Suprapubic skin (tissue), 4 donors: ENCODE measurements at regions not wholly inside any gene's neighbourhood (a gene's known extent, or its start where the extent isn't known, plus 50 kb on each side); places are given as distances from the start of the nearest gene placed in this dataset.

Experiments
- DNase-seq, 2 donors: peaks; one replicate each; pipeline ENCODE4 v3.0.0-alpha.2; 2019; ENCODE audit warnings: low spot score in 2 of 2
- H3K27ac ChIP-seq: fragments of 200-600 bp; sonication (generic); one replicate; pipeline ENCODE4 v1.5.1; 2019
- H3K27me3 ChIP-seq: fragments of 200-600 bp; sonication (generic); one replicate; pipeline ENCODE4 v1.5.1; 2019
- H3K36me3 ChIP-seq: fragments of 200-600 bp; sonication (generic); one replicate; pipeline ENCODE4 v1.5.1; 2019
- H3K4me1 ChIP-seq: fragments of 200-600 bp; sonication (generic); one replicate; pipeline ENCODE4 v1.5.1; 2019
- H3K4me3 ChIP-seq: fragments of 200-600 bp; sonication (generic); one replicate; pipeline ENCODE4 v1.5.1; 2019; ENCODE audit warnings: mild to moderate bottlenecking
- H3K9me3 ChIP-seq: fragments of 200-600 bp; sonication (generic); one replicate; pipeline ENCODE4 v1.5.1; 2019
- EP300 ChIP-seq: sonication (generic); formaldehyde crosslinking; IDR thresholded peaks from one replicate; pipeline ENCODE4 v1.6.1; 2017; ENCODE audit warnings: antibody characterized with exemption
- POLR2A ChIP-seq, 2 donors: fragments of 450-650 bp; IDR thresholded peaks; one replicate each; pipeline ENCODE4 v1.6.1; 2017; ENCODE audit warnings: antibody characterized with exemption in 2 of 2, mild to moderate bottlenecking in 2 of 2, moderate library complexity in 2 of 2
- POLR2AphosphoS5 ChIP-seq, 3 donors: sonication (generic); formaldehyde crosslinking; IDR thresholded peaks; one replicate each; pipeline ENCODE4 v1.6.1; 2017; ENCODE audit warnings: antibody characterized with exemption in 3 of 3
- WGBS: methylation state at CpG from one replicate; pipeline ENCODE4 v1.1.5; 2018; 5-methylcytosine and 5-hydroxymethylcytosine counted together
- TF ChIP-seq, protein P1 (sequence below), 2 donors: fragments of 200-600 bp in 1 of 2; fragments of 450-650 bp in 1 of 2; sonication (generic) in 1 of 2; IDR thresholded peaks; one replicate each; pipeline ENCODE4 v1.5.1; 2016 to 2019; ENCODE audit warnings: antibody characterized with exemption in 2 of 2, mild to moderate bottlenecking in 1 of 2, moderate library complexity in 1 of 2

DNA sequence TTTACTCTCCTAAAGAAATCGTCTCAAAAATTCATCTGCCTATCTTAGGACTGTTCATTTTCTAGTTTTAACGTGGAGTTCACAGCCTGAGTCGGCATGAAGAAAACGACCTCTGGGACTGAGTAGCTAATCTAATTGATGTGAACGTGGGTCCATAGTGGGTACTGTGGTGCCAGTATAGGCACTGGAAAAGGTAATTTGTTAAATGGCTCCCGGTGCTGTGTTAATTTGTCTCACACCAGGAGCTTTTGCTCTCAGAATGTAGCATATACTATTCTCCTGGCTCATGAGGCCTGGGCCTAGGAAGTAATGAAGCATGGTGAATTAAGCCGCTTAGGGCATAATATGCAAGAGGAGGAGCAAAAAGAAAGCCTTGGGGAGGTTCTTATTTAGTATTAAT lies 414.4 kb upstream of the NXPH2 start:
- TF ChIP-seq EP300 (no peak), POLR2A (IDR thresholded peaks at IDR 0.05) (no peak), POLR2AphosphoS5 (IDR thresholded peaks at IDR 0.05) (no peak)
- TF ChIP-seq, protein P1, sequence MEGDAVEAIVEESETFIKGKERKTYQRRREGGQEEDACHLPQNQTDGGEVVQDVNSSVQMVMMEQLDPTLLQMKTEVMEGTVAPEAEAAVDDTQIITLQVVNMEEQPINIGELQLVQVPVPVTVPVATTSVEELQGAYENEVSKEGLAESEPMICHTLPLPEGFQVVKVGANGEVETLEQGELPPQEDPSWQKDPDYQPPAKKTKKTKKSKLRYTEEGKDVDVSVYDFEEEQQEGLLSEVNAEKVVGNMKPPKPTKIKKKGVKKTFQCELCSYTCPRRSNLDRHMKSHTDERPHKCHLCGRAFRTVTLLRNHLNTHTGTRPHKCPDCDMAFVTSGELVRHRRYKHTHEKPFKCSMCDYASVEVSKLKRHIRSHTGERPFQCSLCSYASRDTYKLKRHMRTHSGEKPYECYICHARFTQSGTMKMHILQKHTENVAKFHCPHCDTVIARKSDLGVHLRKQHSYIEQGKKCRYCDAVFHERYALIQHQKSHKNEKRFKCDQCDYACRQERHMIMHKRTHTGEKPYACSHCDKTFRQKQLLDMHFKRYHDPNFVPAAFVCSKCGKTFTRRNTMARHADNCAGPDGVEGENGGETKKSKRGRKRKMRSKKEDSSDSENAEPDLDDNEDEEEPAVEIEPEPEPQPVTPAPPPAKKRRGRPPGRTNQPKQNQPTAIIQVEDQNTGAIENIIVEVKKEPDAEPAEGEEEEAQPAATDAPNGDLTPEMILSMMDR (IDR thresholded peaks at IDR 0.05) = no peak
- WGBS = 88% methylated on average over 7 of the region's 7 CpGs
- no peaks in the 10 kb centered on the region for H3K36me3 ChIP-seq

DNA sequence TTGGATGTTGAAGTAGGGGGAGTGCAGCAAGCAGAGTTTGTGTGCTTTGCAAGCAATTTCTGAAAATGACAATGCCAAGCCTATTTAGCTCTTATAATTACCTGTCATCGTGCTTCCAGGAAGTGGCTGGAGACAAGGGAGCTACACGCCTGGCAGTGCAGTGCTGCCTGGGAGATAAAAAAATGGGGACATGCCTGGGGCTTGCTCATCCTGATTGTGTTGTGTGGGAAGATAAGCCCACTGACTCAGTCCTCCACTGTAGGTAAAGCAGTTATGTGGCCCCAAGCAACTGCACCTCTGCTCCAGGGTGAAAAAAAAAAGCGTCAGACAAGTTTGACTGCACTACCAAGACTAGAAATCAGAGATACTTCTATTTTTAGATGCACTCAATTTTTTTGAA lies 396.9 kb upstream of the NXPH2 start:
- WGBS = 45% methylated on average over 3 of the region's 3 CpGs
- Histone ChIP-seq H3K27me3 (no peaks in the 10 kb centered on the region), H3K36me3 (no peaks in the 10 kb centered on the region), H3K27ac (no peak overlapping the region), H3K4me3 (no peak overlapping the region), H3K4me1 (no peaks in the 10 kb centered on the region), H3K9me3 (no peaks in the 10 kb centered on the region)
- TF ChIP-seq POLR2AphosphoS5 (IDR thresholded peaks at IDR 0.05) = no peak
- TF ChIP-seq POLR2A (IDR thresholded peaks at IDR 0.05) = no peak
- DNase-seq = no peak

More for the DNA sequence above, 414.4 kb upstream of the NXPH2 start:
- Histone ChIP-seq H3K27me3 (no peaks in the 10 kb centered on the region), H3K4me1 (no peaks in the 10 kb centered on the region), H3K9me3 (no peaks in the 10 kb centered on the region), H3K27ac (no peak overlapping the region), H3K4me3 (no peak overlapping the region)
- DNase-seq = no peak

DNA sequence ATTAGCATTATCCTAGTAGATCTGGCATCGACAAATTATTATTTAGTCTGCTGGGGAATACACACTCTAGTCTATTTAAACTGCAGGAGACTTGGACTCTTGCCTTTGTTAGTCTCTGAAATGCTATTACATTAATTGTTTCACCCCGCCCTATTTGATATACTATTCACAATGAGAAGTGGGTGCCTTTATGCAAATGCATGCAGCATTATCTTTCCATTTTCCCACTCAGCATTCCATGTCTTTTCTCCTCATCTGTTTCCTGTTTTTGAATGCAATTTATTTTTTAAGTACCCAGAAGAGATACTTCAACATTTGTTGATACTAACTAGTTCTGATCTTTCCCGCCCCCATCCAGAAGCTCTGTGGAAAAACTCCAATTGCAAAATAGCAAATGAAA lies 395.3 kb upstream of the NXPH2 start:
- Histone ChIP-seq H3K4me3 (no peak overlapping the region), H3K4me1 (no peaks in the 10 kb centered on the region), H3K36me3 (no peaks in the 10 kb centered on the region), H3K27ac (no peak overlapping the region), H3K9me3 (no peaks in the 10 kb centered on the region), H3K27me3 (no peaks in the 10 kb centered on the region)
- DNase-seq = no peak
- 70% methylated on average over 3 of the region's 3 CpGs for WGBS
- TF ChIP-seq POLR2AphosphoS5 (IDR thresholded peaks at IDR 0.05) = no peak
- no peak for TF ChIP-seq POLR2A (IDR thresholded peaks at IDR 0.05)
- no peak for TF ChIP-seq EP300
- TF ChIP-seq, protein P1 (IDR thresholded peaks at IDR 0.05) = no peak

DNA sequence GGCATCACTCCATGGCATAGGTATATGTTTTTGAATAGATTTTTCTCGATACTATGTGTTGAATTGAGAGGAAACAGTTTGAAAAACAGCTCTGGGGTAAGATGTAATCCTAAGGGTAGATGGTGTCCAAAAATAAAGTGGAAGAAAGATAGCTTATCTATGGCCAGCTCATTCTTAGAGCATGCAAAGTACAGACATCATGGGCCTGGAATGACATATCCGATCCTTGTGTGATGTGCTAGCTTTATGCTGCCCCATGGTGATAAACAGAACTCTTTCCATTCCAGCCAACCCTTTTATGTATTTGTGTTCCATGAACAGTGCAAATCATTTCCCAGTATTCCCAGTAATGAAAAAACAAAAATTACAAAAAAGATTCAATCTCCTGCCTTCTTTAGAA lies 390.2 kb upstream of the NXPH2 start:
- H3K27ac ChIP-seq = no peak overlapping the region
- H3K4me3 ChIP-seq = no peak overlapping the region
- DNase-seq = no peak
- TF ChIP-seq POLR2A (IDR thresholded peaks at IDR 0.05) (no peak), EP300 (no peak), POLR2AphosphoS5 (IDR thresholded peaks at IDR 0.05) (no peak)
- TF ChIP-seq, protein P1 (IDR thresholded peaks at IDR 0.05) = no peak
- no peaks in the 10 kb centered on the region for H3K4me1 ChIP-seq
- H3K9me3 ChIP-seq = no peaks in the 10 kb centered on the region
- no peaks in the 10 kb centered on the region for H3K27me3 ChIP-seq
- no peaks in the 10 kb centered on the region for H3K36me3 ChIP-seq
- 71% methylated on average over 2 of the region's 2 CpGs for WGBS

DNA sequence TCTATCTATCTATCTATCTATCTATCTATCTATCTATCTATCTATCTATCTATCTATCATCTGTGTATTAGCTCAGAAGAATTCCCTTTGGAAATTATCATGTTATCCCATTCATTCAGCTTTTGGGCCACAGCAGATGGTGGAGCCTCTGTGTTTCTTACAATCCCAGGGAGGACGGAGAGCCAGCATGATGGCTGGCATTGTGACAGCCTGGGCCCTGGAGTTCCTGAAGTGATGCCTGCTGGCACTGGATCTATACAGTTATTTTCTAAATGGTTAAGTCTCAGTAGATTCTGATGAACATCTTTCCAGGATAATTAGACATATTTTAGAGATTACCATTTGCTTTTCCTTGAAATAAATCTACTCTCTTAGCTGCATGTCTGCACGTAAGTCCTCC lies 385.4 kb upstream of the NXPH2 start:
- no peak for TF ChIP-seq EP300
- no peak for TF ChIP-seq POLR2AphosphoS5 (IDR thresholded peaks at IDR 0.05)
- TF ChIP-seq POLR2A (IDR thresholded peaks at IDR 0.05) = no peak
- TF ChIP-seq, protein P1 (IDR thresholded peaks at IDR 0.05) = no peak
- no peak overlapping the region for H3K27ac ChIP-seq
- no peak overlapping the region for H3K4me3 ChIP-seq
- H3K9me3 ChIP-seq = no peaks in the 10 kb centered on the region
- H3K36me3 ChIP-seq = no peaks in the 10 kb centered on the region
- H3K27me3 ChIP-seq = no peaks in the 10 kb centered on the region
- 65% methylated on average over 2 of the region's 2 CpGs for WGBS
- DNase-seq = no peak
- H3K4me1 ChIP-seq = no peaks in the 10 kb centered on the region

DNA sequence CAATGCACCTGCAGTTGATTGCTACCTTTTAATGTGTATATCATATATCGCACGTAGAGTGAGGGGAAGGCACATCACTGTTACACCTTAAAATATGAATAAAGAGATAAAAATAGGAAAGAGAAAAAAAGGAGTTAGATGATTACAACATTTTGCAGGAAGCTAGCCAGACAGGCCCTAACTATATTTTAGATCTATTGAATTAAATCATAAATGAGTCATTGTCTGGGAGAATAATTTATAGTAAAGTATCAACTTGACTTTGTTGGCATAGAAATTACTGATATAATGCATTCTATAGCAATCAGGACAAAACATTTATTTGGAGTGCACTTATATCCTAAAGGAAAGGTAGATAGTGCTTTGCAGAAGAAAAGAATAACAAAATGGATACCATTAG lies 384.9 kb upstream of the NXPH2 start:
- Histone ChIP-seq H3K9me3 (no peaks in the 10 kb centered on the region), H3K36me3 (no peaks in the 10 kb centered on the region), H3K27me3 (no peaks in the 10 kb centered on the region), H3K4me1 (no peaks in the 10 kb centered on the region), H3K4me3 (no peak overlapping the region), H3K27ac (no peak overlapping the region)
- TF ChIP-seq, protein P1 (IDR thresholded peaks at IDR 0.05) = no peak
- no peak for TF ChIP-seq POLR2AphosphoS5 (IDR thresholded peaks at IDR 0.05)
- TF ChIP-seq EP300 = no peak
- no peak for TF ChIP-seq POLR2A (IDR thresholded peaks at IDR 0.05)
- no peak for DNase-seq
- 86% methylated on average over 2 of the region's 2 CpGs for WGBS
